ENCODE measurements at regions not wholly inside any gene's neighbourhood (a gene's known extent, or its start where the extent isn't known, plus 50 kb on each side); places are given as distances from the start of the nearest gene placed in this dataset.

- no peak for TF ChIP-seq CTCF (conservative IDR thresholded peaks at IDR 0.05; ENCODE audit: low read depth, low read length)
- TF ChIP-seq POLR2A (IDR thresholded peaks at IDR 0.05; ENCODE audit: low read depth, low read length) = no peak
- no peak for TF ChIP-seq RAD21 (IDR thresholded peaks at IDR 0.05; ENCODE audit: low read length)
- no peak for TF ChIP-seq SMC3 (IDR thresholded peaks at IDR 0.05; ENCODE audit: low read depth, low read length)
- no peak for TF ChIP-seq MAZ (IDR thresholded peaks at IDR 0.05; ENCODE audit: borderline replicate concordance, low read depth, low read length)
- TF ChIP-seq CHD1 (IDR thresholded peaks at IDR 0.05; ENCODE audit: low read depth, low read length) = no peak
- no peak for TF ChIP-seq FOS (IDR thresholded peaks at IDR 0.05; ENCODE audit: low read depth, low read length)
- no peak for TF ChIP-seq MAFK (IDR thresholded peaks at IDR 0.05; ENCODE audit: low read depth, low read length)
- TF ChIP-seq ELK1 (IDR thresholded peaks at IDR 0.05; ENCODE audit: borderline replicate concordance, low read depth, low read length) = no peak
- no peak for TF ChIP-seq MXI1 (IDR thresholded peaks at IDR 0.05; ENCODE audit: borderline replicate concordance, low read depth, low read length)
Measured at GRCh38 chr18:10252494-10252893, 201.9 kb upstream of the APCDD1 start.

All from IMR-90 (cell line).